Mammary epithelial cell (primary cell): ENCODE measurements at regions not wholly inside any gene's neighbourhood (a gene's known extent, or its start where the extent isn't known, plus 50 kb on each side); places are given as distances from the start of the nearest gene placed in this dataset.

Source experiments
- CTCF ChIP-seq, 2 donors: IDR thresholded peaks in 1 of 2; conservative IDR thresholded peaks in 1 of 2; 2 replicates each; pipeline ENCODE4 v1.5.1; 2011 to 2012; ENCODE audit warnings: inconsistent platforms in 2 of 2, low read length in 2 of 2, mild to moderate bottlenecking in 2 of 2, control low read depth in 1 of 2, low read depth in 1 of 2; ENCODE audit not compliant: insufficient read depth in 1 of 2; ENCODE audit errors: extremely low read depth in 1 of 2
- EZH2 ChIP-seq: IDR thresholded peaks from 2 replicates; pipeline ENCODE4 v1.6.1; 2012; ENCODE audit warnings: low read length, inconsistent platforms, borderline replicate concordance

GRCh38 chr1:242710847-242711246 lies 186.3 kb upstream of the PLD5 start:
- TF ChIP-seq EZH2, result no peak
- no peak for TF ChIP-seq CTCF (conservative IDR thresholded peaks at IDR 0.05 in 1 of 2, IDR thresholded peaks at IDR 0.05 in 1 of 2; ENCODE audit: extremely low read depth in 1 of 2, insufficient read depth in 1 of 2, low read depth in 1 of 2, low read length in 2 of 2)
